ENCODE measurements at regions not wholly inside any gene's neighbourhood (a gene's known extent, or its start where the extent isn't known, plus 50 kb on each side); places are given as distances from the start of the nearest gene placed in this dataset.

DNA sequence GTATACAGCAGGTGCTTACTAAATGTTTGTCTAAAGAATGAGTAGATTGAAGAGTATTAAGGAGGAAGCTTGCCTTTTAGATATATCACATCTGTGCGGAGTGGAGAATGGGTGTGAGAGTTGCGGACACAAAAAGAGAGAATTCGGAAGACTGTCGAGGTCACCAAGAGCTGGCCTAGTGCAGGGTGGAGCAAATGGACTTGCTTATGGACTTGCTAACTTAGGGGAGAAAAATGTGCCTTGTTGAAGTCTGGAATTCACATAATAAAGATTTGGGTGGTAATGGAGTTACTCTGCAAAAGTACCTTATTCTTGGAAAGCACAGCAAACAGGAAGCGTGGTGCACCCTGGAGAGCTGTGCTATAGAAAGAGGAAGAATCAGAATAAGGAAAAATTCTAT, 361.7 kb downstream of the PRDM2 start:
- TF ChIP-seq, protein P1, sequence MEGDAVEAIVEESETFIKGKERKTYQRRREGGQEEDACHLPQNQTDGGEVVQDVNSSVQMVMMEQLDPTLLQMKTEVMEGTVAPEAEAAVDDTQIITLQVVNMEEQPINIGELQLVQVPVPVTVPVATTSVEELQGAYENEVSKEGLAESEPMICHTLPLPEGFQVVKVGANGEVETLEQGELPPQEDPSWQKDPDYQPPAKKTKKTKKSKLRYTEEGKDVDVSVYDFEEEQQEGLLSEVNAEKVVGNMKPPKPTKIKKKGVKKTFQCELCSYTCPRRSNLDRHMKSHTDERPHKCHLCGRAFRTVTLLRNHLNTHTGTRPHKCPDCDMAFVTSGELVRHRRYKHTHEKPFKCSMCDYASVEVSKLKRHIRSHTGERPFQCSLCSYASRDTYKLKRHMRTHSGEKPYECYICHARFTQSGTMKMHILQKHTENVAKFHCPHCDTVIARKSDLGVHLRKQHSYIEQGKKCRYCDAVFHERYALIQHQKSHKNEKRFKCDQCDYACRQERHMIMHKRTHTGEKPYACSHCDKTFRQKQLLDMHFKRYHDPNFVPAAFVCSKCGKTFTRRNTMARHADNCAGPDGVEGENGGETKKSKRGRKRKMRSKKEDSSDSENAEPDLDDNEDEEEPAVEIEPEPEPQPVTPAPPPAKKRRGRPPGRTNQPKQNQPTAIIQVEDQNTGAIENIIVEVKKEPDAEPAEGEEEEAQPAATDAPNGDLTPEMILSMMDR (IDR thresholded peaks at IDR 0.05), result no peak
- TF ChIP-seq EZH2 (IDR thresholded peaks at IDR 0.05; ENCODE audit: borderline replicate concordance, insufficient read depth, low read depth, low read length, poor library complexity, severe bottlenecking), result no peak

Measured in B cell (primary cell).